HEK293 (cell line): ENCODE measurements at regions not wholly inside any gene's neighbourhood (a gene's known extent, or its start where the extent isn't known, plus 50 kb on each side); places are given as distances from the start of the nearest gene placed in this dataset.
"Not testable (repeated sequence)": the region's sequence is repeated elsewhere in the genome, so short reads cannot be mapped to it uniquely, and the experiment has no call there.

ENCODE experiments used
- CTCF ChIA-PET: fragments of 350-600 bp; formaldehyde crosslinking; extraction: SDS; loops from one replicate; lab custom pipeline; 2021; ENCODE audit warnings: antibody characterized with exemption; lab: Yijun Ruan, JAX
- POLR2A ChIA-PET: fragments of 300-600 bp; formaldehyde crosslinking; extraction: SDS; loops from one replicate; lab custom pipeline; 2020; ENCODE audit warnings: antibody characterized with exemption, inconsistent platforms; lab: Yijun Ruan, JAX
- H3K27ac ChIP-seq: fragments of 200-500 bp; sonication (Bioruptor generic); 2 replicates; pipeline ENCODE4 v1.5.1; 2014; ENCODE audit warnings: low read depth, low read length, control low read depth, inconsistent platforms; ENCODE audit errors: extremely low read depth
- H3K36me3 ChIP-seq, 2 experiments: fragments of 200-500 bp in 1 of 2; sonication (Bioruptor generic) in 1 of 2; 1 replicate in 1 of 2; 2 replicates in 1 of 2; pipeline ENCODE4 v1.5.1; 2014 to 2017; ENCODE audit warnings: inconsistent platforms in 2 of 2, low read length in 2 of 2; ENCODE audit not compliant: control insufficient read depth in 2 of 2, insufficient read depth in 1 of 2
- H3K4me1 ChIP-seq: fragments of 200-500 bp; sonication (Bioruptor generic); 2 replicates; pipeline ENCODE4 v1.5.1; 2014; ENCODE audit warnings: mild to moderate bottlenecking, low read length, inconsistent platforms; ENCODE audit not compliant: control insufficient read depth, insufficient read depth
- H3K4me3 ChIP-seq: 2 replicates; pipeline ENCODE4 v1.5.1; 2011; ENCODE audit warnings: low read depth, mild to moderate bottlenecking, control low read depth, low read length, moderate library complexity
- H3K9me3 ChIP-seq: fragments of 200-500 bp; sonication (Bioruptor generic); 2 replicates; pipeline ENCODE4 v1.5.1; 2014; ENCODE audit warnings: low read depth, low read length, inconsistent platforms; ENCODE audit not compliant: control insufficient read depth, insufficient read depth
- BCL11B ChIP-seq: fragments of 450-650 bp; formaldehyde crosslinking; IDR thresholded peaks from 2 replicates; pipeline ENCODE4 v1.5.1; 2016; ENCODE audit warnings: low read depth, missing biosample characterization, missing genetic modification characterization
- FEZF1 ChIP-seq: fragments of 450-650 bp; formaldehyde crosslinking; IDR thresholded peaks from 2 replicates; pipeline ENCODE4 v1.5.1; 2016; ENCODE audit warnings: missing biosample characterization, missing genetic modification characterization
- KLF9 ChIP-seq: fragments of 450-650 bp; formaldehyde crosslinking; IDR thresholded peaks from 2 replicates; pipeline ENCODE4 v1.5.1; 2016; ENCODE audit warnings: missing biosample characterization, missing genetic modification characterization, low read depth
- RBAK ChIP-seq: fragments of 450-650 bp; formaldehyde crosslinking; IDR thresholded peaks from 2 replicates; pipeline ENCODE4 v1.5.1; 2016; ENCODE audit warnings: missing biosample characterization, missing genetic modification characterization
- SETDB1 ChIP-seq: IDR thresholded peaks from one replicate; pipeline ENCODE4 v1.6.1; 2017; ENCODE audit warnings: mild to moderate bottlenecking, low read length, moderate library complexity, mixed read lengths; ENCODE audit not compliant: insufficient read length
- ZBTB21 ChIP-seq: fragments of 450-650 bp; formaldehyde crosslinking; IDR thresholded peaks from 2 replicates; pipeline ENCODE4 v1.5.1; 2017; ENCODE audit warnings: missing biosample characterization, missing genetic modification characterization
- ZNF121 ChIP-seq: fragments of 450-650 bp; formaldehyde crosslinking; IDR thresholded peaks from 2 replicates; pipeline ENCODE4 v1.5.1; 2016; ENCODE audit warnings: missing biosample characterization, missing genetic modification characterization
- ZNF133 ChIP-seq: fragments of 450-650 bp; formaldehyde crosslinking; IDR thresholded peaks from 2 replicates; pipeline ENCODE4 v1.5.1; 2016; ENCODE audit warnings: missing biosample characterization, missing genetic modification characterization
- ZNF146 ChIP-seq: fragments of 450-650 bp; formaldehyde crosslinking; IDR thresholded peaks from 2 replicates; pipeline ENCODE4 v1.5.1; 2016; ENCODE audit warnings: missing biosample characterization, missing genetic modification characterization
- ZNF155 ChIP-seq: fragments of 450-650 bp; formaldehyde crosslinking; IDR thresholded peaks from 2 replicates; pipeline ENCODE4 v1.5.1; 2016; ENCODE audit warnings: missing biosample characterization, missing genetic modification characterization
- ZNF18 ChIP-seq: fragments of 450-650 bp; formaldehyde crosslinking; IDR thresholded peaks from 2 replicates; pipeline ENCODE4 v1.5.1; 2016; ENCODE audit warnings: missing biosample characterization, missing genetic modification characterization
- ZNF184 ChIP-seq: fragments of 450-650 bp; IDR thresholded peaks from 2 replicates; pipeline ENCODE4 v1.5.1; 2018; ENCODE audit warnings: missing biosample characterization, mild to moderate bottlenecking, missing genetic modification characterization
- ZNF2 ChIP-seq: fragments of 450-650 bp; formaldehyde crosslinking; IDR thresholded peaks from 2 replicates; pipeline ENCODE4 v1.5.1; 2016; ENCODE audit warnings: missing biosample characterization, missing genetic modification characterization
- ZNF473 ChIP-seq: fragments of 450-650 bp; formaldehyde crosslinking; IDR thresholded peaks from 2 replicates; pipeline ENCODE4 v1.5.1; 2017; ENCODE audit warnings: missing biosample characterization, missing genetic modification characterization
- ZNF488 ChIP-seq: fragments of 450-650 bp; formaldehyde crosslinking; IDR thresholded peaks from 2 replicates; pipeline ENCODE4 v1.5.1; 2016; ENCODE audit warnings: missing biosample characterization, missing genetic modification characterization
- ZNF571 ChIP-seq: fragments of 450-650 bp; formaldehyde crosslinking; IDR thresholded peaks from 2 replicates; pipeline ENCODE4 v1.5.0; 2017; ENCODE audit warnings: missing biosample characterization, missing genetic modification characterization
- ZNF624 ChIP-seq: fragments of 450-650 bp; formaldehyde crosslinking; IDR thresholded peaks from 2 replicates; pipeline ENCODE4 v1.5.1; 2017; ENCODE audit warnings: missing biosample characterization, missing genetic modification characterization
- ZNF660 ChIP-seq: fragments of 450-650 bp; IDR thresholded peaks from 2 replicates; pipeline ENCODE4 v1.5.1; 2018; ENCODE audit warnings: missing biosample characterization, mild to moderate bottlenecking, missing genetic modification characterization
- ZNF768 ChIP-seq: fragments of 450-650 bp; formaldehyde crosslinking; IDR thresholded peaks from 2 replicates; pipeline ENCODE4 v1.5.1; 2018; ENCODE audit warnings: missing biosample characterization, mild to moderate bottlenecking, missing genetic modification characterization
- TF ChIP-seq, protein P1 (sequence below): fragments of 450-650 bp; formaldehyde crosslinking; IDR thresholded peaks from 2 replicates; pipeline ENCODE4 v1.5.1; 2016; ENCODE audit warnings: missing biosample characterization, missing genetic modification characterization, borderline replicate concordance
- TF ChIP-seq, protein P2 (sequence below): fragments of 450-650 bp; formaldehyde crosslinking; IDR thresholded peaks from 2 replicates; pipeline ENCODE4 v1.5.1; 2016; ENCODE audit warnings: missing biosample characterization, missing genetic modification characterization
- TF ChIP-seq, protein P3 (sequence below): fragments of 450-650 bp; formaldehyde crosslinking; IDR thresholded peaks from 2 replicates; pipeline ENCODE4 v1.5.1; 2016; ENCODE audit warnings: missing biosample characterization, missing genetic modification characterization

DNA sequence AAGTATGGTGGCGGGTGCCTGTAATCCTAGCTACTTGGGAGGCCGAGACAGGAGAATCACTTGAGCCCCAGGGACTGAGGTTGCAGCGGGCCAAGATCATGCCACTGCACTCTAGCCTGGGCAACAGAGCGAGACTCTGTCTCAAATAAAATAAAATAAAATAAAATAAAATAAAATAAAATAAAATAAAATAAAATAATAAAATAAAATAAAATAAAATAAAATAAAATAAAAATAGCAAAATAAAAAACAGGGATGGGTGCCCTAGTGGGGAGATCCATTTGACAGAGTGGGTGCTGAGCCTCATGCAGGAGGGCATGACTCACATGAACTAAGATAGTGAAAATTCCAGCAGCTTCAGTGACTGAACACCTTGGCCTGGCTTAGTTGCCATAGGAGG, 460.7 kb downstream of the PLPP3 start:
- H3K36me3 ChIP-seq, H3K4me3 ChIP-seq, H3K27ac ChIP-seq, CTCF ChIA-PET, H3K4me1 ChIP-seq, POLR2A ChIA-PET, H3K9me3 ChIP-seq: not testable (repeated sequence)

GRCh38 chr1:56115701-56116100, 463.7 kb downstream of the PLPP3 start:
- Histone ChIP-seq H3K4me3 (no peak overlapping the region), H3K9me3 (no peaks in the 10 kb centered on the region), H3K36me3 (no peaks in the 10 kb centered on the region), H3K4me1 (no peaks in the 10 kb centered on the region), H3K27ac (no peak overlapping the region)
- ChIA-PET CTCF (interaction anchor here (0.7 kb wide), 1 partner anchor 13 kb away, joined by 5 read pairs; no protein-coding TSS in a partner anchor), POLR2A (no interaction called here)
- no peak for TF ChIP-seq ZNF155 (tag by site-specific recombination)
- no peak for TF ChIP-seq ZNF660 (tag by site-specific recombination)
- TF ChIP-seq ZNF473 = no peak
- no peak for TF ChIP-seq ZNF121 (tag by site-specific recombination)
- TF ChIP-seq ZNF146 (tag by site-specific recombination) = no peak
- TF ChIP-seq SETDB1 = no peak
- no peak for TF ChIP-seq ZNF571 (tag by site-specific recombination)
- TF ChIP-seq ZNF184 = no peak
- no peak for TF ChIP-seq ZNF768
- TF ChIP-seq, protein P1, sequence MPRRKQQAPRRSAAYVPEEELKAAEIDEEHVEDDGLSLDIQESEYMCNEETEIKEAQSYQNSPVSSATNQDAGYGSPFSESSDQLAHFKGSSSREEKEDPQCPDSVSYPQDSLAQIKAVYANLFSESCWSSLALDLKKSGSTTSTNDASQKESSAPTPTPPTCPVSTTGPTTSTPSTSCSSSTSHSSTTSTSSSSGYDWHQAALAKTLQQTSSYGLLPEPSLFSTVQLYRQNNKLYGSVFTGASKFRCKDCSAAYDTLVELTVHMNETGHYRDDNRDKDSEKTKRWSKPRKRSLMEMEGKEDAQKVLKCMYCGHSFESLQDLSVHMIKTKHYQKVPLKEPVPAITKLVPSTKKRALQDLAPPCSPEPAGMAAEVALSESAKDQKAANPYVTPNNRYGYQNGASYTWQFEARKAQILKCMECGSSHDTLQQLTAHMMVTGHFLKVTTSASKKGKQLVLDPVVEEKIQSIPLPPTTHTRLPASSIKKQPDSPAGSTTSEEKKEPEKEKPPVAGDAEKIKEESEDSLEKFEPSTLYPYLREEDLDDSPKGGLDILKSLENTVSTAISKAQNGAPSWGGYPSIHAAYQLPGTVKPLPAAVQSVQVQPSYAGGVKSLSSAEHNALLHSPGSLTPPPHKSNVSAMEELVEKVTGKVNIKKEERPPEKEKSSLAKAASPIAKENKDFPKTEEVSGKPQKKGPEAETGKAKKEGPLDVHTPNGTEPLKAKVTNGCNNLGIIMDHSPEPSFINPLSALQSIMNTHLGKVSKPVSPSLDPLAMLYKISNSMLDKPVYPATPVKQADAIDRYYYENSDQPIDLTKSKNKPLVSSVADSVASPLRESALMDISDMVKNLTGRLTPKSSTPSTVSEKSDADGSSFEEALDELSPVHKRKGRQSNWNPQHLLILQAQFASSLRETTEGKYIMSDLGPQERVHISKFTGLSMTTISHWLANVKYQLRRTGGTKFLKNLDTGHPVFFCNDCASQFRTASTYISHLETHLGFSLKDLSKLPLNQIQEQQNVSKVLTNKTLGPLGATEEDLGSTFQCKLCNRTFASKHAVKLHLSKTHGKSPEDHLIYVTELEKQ (tag by site-specific recombination) = no peak
- no peak for TF ChIP-seq RBAK (tag by site-specific recombination)
- TF ChIP-seq ZNF2 = no peak
- TF ChIP-seq FEZF1 (tag by site-specific recombination) = no peak
- no peak for TF ChIP-seq ZNF18
- TF ChIP-seq ZNF624 (tag by site-specific recombination) = no peak
- TF ChIP-seq ZBTB21 (tag by site-specific recombination) = no peak

DNA sequence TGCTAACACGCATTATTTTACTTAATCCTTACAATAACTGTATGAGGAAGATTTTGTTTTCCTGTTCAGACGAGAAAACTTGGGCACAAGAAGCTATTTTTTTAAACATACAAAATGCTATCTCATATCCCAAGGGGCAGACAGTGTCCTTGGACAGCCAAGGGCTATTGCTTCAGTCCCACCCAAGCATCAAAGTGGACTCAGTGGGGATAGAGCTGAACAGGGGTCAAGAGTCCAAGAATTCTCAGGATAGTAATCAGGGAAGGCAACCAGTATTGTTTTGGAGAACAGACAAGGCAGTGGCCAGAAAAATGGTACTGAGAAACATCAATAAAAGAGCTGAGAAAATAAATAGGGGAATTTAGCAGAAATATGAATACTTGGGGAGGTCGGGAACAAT, 465.7 kb downstream of the PLPP3 start:
- CTCF ChIA-PET = interaction anchor here (0.7 kb wide), 1 partner anchor 12 kb away, joined by 3 read pairs; no protein-coding TSS in a partner anchor
- H3K27ac ChIP-seq = no peak overlapping the region
- TF ChIP-seq, protein P2, sequence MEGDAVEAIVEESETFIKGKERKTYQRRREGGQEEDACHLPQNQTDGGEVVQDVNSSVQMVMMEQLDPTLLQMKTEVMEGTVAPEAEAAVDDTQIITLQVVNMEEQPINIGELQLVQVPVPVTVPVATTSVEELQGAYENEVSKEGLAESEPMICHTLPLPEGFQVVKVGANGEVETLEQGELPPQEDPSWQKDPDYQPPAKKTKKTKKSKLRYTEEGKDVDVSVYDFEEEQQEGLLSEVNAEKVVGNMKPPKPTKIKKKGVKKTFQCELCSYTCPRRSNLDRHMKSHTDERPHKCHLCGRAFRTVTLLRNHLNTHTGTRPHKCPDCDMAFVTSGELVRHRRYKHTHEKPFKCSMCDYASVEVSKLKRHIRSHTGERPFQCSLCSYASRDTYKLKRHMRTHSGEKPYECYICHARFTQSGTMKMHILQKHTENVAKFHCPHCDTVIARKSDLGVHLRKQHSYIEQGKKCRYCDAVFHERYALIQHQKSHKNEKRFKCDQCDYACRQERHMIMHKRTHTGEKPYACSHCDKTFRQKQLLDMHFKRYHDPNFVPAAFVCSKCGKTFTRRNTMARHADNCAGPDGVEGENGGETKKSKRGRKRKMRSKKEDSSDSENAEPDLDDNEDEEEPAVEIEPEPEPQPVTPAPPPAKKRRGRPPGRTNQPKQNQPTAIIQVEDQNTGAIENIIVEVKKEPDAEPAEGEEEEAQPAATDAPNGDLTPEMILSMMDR (tag by site-specific recombination) = no peak
- TF ChIP-seq ZNF488 (tag by site-specific recombination) (no peak), KLF9 (tag by site-specific recombination) (no peak), ZNF133 (tag by site-specific recombination) (no peak), ZNF155 (tag by site-specific recombination) (no peak), BCL11B (tag by site-specific recombination) (no peak)
- TF ChIP-seq, protein P3, sequence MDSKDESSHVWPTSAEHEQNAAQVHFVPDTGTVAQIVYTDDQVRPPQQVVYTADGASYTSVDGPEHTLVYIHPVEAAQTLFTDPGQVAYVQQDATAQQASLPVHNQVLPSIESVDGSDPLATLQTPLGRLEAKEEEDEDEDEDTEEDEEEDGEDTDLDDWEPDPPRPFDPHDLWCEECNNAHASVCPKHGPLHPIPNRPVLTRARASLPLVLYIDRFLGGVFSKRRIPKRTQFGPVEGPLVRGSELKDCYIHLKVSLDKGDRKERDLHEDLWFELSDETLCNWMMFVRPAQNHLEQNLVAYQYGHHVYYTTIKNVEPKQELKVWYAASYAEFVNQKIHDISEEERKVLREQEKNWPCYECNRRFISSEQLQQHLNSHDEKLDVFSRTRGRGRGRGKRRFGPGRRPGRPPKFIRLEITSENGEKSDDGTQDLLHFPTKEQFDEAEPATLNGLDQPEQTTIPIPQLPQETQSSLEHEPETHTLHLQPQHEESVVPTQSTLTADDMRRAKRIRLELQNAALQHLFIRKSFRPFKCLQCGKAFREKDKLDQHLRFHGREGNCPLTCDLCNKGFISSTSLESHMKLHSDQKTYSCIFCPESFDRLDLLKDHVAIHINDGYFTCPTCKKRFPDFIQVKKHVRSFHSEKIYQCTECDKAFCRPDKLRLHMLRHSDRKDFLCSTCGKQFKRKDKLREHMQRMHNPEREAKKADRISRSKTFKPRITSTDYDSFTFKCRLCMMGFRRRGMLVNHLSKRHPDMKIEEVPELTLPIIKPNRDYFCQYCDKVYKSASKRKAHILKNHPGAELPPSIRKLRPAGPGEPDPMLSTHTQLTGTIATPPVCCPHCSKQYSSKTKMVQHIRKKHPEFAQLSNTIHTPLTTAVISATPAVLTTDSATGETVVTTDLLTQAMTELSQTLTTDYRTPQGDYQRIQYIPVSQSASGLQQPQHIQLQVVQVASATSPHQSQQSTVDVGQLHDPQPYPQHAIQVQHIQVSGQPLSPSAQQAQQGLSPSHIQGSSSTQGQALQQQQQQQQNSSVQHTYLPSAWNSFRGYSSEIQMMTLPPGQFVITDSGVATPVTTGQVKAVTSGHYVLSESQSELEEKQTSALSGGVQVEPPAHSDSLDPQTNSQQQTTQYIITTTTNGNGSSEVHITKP (tag by site-specific recombination) = no peak

More for the DNA sequence above, 465.7 kb downstream of the PLPP3 start:
- no peak overlapping the region for H3K4me3 ChIP-seq
- POLR2A ChIA-PET = no interaction called here
- no peaks in the 10 kb centered on the region for H3K9me3 ChIP-seq
- no peaks in the 10 kb centered on the region for H3K36me3 ChIP-seq
- no peaks in the 10 kb centered on the region for H3K4me1 ChIP-seq
